AG08395 (cell line): ENCODE measurements at regions not wholly inside any gene's neighbourhood (a gene's known extent, or its start where the extent isn't known, plus 50 kb on each side); places are given as distances from the start of the nearest gene placed in this dataset.
A peak's percentile ranks its signal among the peaks of the same experiment; 100 is the strongest.
"Not testable (repeated sequence)": the region's sequence is repeated elsewhere in the genome, so short reads cannot be mapped to it uniquely, and the experiment has no call there.

Experiments
- DNase-seq: peaks from one replicate; pipeline ENCODE4 v3.0.0; 2012; ENCODE audit warnings: mixed read lengths, low spot score

DNA sequence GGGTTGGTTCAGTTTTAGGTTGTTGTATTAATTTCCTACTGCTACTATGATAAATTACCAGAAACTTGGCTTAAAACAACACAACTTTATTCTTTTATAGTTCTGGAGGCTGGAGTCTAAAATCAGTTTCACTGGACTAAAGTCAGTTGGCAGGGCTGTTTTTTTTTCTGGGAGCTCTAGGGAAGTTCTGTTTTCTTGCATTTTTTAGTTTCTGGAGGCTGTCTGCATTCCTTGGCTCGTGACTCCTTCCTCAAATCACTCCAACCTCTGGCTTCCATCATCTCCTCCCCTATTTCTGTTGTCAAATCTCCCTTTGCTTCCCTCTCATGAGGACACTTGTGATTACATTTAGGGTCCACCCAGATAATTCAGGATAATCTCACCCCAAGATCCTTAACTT, 51.3 kb upstream of the SUB1 start:
- DNase-seq, result no peak

DNA sequence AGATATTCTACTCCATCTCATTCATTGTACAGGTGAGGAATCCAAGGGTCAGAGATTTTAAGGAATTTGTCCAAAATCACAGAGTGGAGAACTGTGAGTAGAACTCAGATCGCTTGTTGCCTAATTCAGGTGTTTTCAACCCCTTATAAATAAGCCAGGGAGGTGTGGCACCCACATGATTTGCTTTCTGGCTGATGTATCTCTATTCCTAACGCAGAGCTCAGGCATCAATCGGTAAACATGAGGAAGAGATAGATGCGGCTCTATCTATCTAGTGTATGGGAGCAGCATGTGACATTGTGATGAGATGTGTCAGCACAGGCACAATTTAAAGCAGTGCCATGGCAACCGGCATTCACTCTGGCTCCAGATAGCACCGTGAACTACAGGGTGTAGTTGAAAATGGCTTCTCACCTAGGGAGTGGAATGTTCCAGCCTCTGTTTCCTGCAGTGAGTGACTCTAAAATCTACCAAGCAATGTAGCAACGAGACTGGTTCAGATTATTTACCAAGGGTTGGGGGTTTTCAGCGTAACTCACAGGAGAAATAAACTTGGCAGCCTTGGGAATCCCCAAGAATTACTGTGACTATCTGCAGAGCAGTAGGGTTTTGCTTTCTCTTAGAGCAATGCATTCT, 53.4 kb upstream of the SUB1 start:
- DNase-seq, result peak; percentile 14

DNA sequence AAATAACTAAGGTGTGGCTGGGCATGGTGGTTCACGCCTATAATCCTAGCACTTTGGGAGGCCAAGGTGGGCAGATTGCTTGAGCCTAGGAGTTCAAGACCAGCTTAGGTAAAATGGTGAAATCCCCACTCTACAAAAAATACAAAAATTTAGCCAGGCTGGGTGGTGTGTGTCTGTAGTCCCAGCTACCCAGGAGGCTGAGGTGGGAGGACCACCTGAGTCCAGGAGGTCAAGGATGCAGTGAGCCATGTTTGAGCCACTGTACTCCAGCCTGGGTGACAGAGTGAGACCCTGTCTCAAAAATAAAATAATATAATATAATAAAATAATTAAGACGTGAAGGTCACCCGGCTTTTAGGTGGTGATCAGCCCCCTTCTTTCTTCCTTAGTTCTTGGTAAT, 58.0 kb upstream of the SUB1 start:
- DNase-seq, result not testable (repeated sequence)

GRCh38 chr5:32526810-32527209, 58.5 kb upstream of the SUB1 start:
- DNase-seq, result no peak

GRCh38 chr5:32523625-32524024, 61.7 kb upstream of the SUB1 start:
- no peak for DNase-seq

DNA sequence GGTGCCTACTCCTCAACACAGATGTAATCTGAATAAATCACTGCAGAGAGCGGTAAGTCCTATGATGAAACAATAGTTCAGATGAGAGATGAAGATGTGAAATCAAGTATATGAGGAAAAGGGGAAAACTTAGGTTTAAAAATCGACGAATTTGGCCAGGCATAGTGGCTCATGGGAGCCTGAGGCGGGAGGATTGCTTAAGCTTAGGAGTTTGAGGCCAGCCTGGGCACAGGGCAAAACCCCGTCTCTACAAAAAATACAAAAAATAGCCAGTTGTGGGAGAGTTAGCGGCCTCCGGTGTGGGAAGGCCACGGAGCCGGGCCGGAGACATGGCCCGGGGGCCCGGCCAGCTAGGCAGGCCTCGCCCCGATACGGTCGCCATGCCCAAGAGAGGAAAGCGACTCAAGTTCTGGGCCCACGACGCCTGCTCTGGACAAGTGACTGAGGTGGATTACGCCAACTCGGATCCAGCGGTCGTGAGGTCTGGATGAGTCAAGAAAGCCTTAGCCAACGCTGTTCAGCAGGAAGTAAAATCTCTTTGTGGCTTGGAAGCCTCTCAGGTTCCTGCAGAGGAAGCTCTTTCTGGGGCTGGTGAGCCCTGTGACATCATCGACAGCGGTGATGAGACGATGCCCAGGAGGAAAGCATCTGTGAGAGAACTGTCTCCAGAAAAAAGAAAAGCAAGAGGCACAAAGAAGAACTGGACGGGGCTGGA, 62.8 kb upstream of the SUB1 start:
- peak; percentile 75 for DNase-seq

DNA sequence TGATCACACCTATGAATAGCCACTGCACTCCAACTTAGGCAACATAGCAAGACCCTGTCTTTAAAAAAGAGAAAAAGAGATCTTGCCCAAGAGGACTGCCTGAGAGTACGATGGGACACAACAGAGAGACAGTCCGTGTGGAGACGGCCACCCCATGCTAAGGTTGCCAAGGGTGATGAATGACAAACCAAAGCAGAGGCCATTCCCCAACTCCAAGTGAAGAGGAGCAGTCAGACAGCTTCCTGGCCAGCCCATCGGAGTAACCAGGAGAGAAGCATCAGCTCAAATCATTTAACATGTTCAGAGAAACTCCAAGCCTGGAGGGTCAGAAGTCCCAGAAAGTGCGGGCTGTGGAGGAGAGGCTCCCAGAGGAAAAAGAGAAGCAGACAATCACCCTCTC, 63.9 kb upstream of the SUB1 start:
- DNase-seq, result no peak

DNA sequence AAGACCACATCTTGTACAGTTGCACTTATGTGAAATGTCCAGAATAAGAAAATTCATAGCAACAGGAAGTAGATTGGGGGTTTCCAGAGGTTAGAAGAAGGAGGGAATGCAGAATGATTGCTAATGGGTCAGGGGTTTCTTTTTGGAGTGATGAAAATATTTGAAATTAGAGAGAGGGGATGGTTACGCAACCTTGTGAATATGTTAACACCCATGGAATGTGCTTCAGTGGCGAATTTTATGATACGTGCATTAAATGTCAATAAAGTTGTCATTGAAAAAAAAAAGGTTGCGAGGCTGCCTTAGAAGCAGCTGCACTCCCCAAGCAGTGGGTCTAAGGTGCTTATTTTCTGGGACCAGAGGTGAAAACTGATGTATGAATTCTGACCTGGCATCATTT, 64.4 kb upstream of the SUB1 start:
- DNase-seq, result no peak

DNA sequence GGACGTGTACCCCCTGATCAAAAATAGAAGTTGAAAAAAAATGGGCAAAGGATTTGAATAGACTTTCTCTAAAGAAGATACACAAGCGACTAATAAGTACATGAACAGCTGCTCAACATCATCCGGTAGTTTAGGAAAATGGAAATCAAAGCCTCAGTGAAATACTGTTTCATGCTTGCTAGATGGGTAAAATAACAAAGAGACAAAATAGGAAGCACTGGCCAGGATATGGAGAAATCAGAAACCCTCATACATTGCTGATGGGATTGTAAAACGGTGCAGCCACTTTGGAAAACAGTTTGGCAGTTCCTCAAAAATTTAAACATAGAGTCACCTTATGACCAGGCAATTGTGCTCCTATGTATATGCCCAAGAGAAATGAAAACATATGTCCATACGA, 65.0 kb upstream of the SUB1 start:
- no peak for DNase-seq

GRCh38 chr5:32519508-32519907, 65.8 kb upstream of the SUB1 start:
- DNase-seq, result no peak

DNA sequence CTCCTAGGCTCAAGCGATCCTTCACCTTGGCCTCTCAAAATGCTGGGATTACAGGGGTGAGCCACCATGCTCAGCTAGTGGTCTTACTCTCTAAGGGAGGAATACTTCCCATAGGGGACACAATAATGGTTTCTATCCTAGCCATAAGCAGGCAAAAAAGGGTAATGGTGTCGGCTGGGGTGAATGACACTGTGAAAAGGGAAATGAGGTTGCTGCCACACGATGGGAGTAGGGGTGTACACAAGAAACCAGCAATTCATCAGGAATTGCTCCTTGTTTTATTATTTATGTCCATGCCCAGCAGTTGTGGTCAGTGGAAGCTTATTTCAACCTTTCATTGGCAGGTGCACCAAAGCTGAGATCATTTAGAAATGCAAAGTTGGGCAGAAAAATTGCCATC, 70.3 kb upstream of the ZFR start:
- no peak for DNase-seq

GRCh38 chr5:32512926-32513325, 68.4 kb upstream of the ZFR start:
- DNase-seq, result peak; percentile 73

DNA sequence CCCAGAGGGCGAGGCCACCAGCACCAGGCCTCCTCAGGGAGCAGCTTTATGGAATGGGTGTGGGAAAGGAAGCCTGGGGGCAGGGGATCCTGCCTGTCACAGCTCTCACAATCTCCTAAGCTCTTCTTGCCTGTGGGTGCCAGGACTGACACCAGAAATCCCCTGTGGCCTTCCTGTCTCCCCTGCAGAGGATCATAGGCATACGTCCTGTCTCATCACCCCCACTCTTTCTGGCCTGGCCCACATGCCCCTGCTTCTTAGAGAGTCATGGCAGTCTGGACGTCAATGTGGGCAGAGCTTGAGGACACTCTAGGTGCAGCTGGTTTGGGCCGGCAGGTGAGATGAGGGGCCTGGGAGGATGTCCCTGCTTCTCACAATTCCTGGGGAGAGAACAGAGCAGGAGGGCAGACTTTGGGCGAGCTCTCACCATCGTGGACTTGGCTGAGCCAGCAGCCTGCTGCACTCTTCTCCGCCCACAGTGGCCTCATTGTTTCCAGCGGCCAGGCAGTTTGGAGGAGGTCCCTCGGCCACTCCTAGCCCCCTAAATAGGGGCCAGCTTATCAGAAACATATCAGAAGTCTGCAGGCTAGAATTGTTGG, 67.3 kb upstream of the ZFR start:
- no peak for DNase-seq

GRCh38 chr5:32510860-32511259, 66.3 kb upstream of the ZFR start:
- no peak for DNase-seq

DNA sequence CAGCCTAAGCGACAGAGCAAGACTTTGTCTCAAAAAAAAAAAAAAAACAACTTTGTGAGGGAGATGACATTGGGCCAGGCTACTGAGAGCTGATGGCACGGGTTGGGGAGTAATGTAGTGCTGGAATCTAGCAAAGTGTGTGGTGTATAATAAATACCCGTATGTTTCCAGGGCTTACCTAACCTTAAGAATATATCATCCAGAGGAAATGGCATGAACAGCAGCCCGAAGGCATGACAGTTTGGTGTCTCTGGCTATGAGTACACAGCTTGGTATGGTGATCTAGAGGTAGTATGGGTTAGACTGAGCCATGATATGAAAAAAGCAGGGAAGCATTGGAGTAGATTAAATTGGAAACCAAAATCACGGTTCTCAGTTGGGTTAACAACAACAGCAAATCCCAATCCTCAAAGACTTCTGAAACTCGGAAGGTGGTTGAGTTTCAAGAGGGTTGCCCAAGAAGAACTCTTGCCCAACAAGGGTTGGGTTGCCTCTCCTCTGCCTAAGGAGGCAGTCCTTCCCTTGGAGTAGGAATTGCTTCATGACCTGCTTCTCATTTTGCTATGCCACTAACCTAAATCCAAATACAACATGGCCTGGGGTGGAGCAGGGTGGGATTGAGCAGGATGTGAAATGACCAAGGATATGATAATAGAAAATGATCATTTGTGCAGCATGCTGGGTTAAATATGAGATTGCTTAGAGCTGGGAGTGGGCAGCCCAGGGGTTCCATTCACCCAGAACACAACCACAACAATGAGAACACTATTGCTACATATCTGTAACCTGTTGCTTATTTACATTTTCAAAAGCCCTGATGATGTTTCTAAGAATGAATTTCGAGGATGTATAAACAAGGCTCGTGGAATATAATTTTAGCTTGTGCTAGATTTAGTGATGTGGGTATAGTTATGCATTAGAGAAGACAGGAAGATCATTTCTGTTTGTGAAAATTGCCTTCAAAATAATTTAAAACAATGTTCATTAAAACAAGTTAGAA, 64.6 kb upstream of the ZFR start:
- peak; percentile 21 for DNase-seq

- peak; percentile 81 for DNase-seq
Observed at GRCh38 chr5:32507738-32508434, 63.3 kb upstream of the ZFR start.

GRCh38 chr5:32506799-32507198, 62.3 kb upstream of the ZFR start:
- peak; percentile 76 for DNase-seq

- no peak for DNase-seq
Observed at GRCh38 chr5:32506201-32506661, 61.7 kb upstream of the ZFR start.

GRCh38 chr5:32505756-32506155, 61.2 kb upstream of the ZFR start:
- peak; percentile 60 for DNase-seq

- peak; percentile 80 for DNase-seq
Observed at GRCh38 chr5:32504989-32505596, 60.6 kb upstream of the ZFR start.

GRCh38 chr5:32504329-32504988, 59.9 kb upstream of the ZFR start:
- DNase-seq, result no peak
